ENCODE measurements at regions not wholly inside any gene's neighbourhood (a gene's known extent, or its start where the extent isn't known, plus 50 kb on each side); places are given as distances from the start of the nearest gene placed in this dataset.

DNA sequence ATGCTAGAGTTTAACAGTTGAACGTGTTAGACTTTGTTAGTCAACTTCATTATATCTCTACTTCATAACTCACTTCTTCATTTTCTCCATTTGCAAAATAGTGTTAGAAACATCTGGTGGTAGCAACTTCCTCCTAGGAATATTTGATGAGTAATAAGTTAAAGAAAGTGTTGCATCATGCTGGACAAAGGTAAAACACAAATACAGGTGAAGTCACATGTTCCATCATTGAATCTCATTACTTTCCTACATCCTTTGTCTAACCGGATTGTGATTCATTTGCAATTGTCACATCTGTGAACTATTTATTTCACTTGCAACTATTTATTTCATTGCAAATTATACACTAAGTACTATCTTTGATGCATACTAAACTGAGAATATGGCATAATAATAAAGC, 186.5 kb downstream of the TUSC7 start:
- TF ChIP-seq, protein P1, sequence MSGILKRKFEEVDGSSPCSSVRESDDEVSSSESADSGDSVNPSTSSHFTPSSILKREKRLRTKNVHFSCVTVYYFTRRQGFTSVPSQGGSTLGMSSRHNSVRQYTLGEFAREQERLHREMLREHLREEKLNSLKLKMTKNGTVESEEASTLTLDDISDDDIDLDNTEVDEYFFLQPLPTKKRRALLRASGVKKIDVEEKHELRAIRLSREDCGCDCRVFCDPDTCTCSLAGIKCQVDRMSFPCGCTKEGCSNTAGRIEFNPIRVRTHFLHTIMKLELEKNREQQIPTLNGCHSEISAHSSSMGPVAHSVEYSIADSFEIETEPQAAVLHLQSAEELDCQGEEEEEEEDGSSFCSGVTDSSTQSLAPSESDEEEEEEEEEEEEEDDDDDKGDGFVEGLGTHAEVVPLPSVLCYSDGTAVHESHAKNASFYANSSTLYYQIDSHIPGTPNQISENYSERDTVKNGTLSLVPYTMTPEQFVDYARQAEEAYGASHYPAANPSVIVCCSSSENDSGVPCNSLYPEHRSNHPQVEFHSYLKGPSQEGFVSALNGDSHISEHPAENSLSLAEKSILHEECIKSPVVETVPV (CRISPR knock-in tag; IDR thresholded peaks at IDR 0.05), result no peak
- TF ChIP-seq ZNF8 (CRISPR knock-in tag; IDR thresholded peaks at IDR 0.05) (no peak), BACH2 (CRISPR knock-in tag; IDR thresholded peaks at IDR 0.05; ENCODE audit: borderline replicate concordance) (no peak), ZFP30 (CRISPR knock-in tag; IDR thresholded peaks at IDR 0.05) (no peak), RARB (CRISPR knock-in tag; IDR thresholded peaks at IDR 0.05) (no peak), ZNF565 (CRISPR knock-in tag; conservative IDR thresholded peaks at IDR 0.05; ENCODE audit: low read depth) (no peak), ZC3H10 (CRISPR knock-in tag; IDR thresholded peaks at IDR 0.05) (no peak)

DNA sequence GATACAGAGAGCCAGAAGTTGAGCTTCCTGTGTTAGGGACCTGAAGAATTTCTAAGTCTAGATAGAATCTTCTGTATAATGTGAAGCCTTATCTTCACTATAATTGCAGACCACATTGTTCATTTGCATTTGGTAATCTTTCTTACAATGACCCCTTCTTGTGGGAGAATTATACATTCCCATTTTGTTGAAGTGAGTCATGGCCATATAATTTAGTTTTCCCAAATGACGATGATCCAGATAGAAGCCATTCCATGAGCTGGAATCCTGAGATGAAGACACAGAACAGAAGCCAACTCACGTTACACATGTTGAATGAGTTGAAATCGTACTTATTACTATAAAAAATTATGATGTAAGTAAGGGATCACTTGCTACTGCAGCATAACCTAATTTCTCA, 187.8 kb downstream of the TUSC7 start:
- ATAC-seq, result no peak
- no peak for TF ChIP-seq TCF4 (CRISPR knock-in tag; IDR thresholded peaks at IDR 0.05; ENCODE audit: borderline replicate concordance)
- TF ChIP-seq GLIS3 (CRISPR knock-in tag; IDR thresholded peaks at IDR 0.05), result 0 out of 2 replicates have a peak, but pooled peaks have one; percentile 61
- peak; percentile 91; the same call in 1 of the 2 replicates for TF ChIP-seq SNAI2 (CRISPR knock-in tag; IDR thresholded peaks at IDR 0.05)
- TF ChIP-seq ISL1 (CRISPR knock-in tag; IDR thresholded peaks at IDR 0.05), result peak; percentile 73
- no peak for TF ChIP-seq RARB (CRISPR knock-in tag; IDR thresholded peaks at IDR 0.05)
- TF ChIP-seq, protein P2, sequence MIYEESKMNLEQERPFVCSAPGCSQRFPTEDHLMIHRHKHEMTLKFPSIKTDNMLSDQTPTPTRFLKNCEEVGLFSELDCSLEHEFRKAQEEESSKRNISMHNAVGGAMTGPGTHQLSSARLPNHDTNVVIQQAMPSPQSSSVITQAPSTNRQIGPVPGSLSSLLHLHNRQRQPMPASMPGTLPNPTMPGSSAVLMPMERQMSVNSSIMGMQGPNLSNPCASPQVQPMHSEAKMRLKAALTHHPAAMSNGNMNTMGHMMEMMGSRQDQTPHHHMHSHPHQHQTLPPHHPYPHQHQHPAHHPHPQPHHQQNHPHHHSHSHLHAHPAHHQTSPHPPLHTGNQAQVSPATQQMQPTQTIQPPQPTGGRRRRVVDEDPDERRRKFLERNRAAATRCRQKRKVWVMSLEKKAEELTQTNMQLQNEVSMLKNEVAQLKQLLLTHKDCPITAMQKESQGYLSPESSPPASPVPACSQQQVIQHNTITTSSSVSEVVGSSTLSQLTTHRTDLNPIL (CRISPR knock-in tag; IDR thresholded peaks at IDR 0.05; ENCODE audit: low read depth), result peak; percentile 30; the same call in 1 of the 2 replicates
- TF ChIP-seq TOX (CRISPR knock-in tag; IDR thresholded peaks at IDR 0.05; ENCODE audit: borderline replicate concordance), result no peak
- peak; percentile 34; the same call in 1 of the 2 replicates for TF ChIP-seq ZC3H10 (CRISPR knock-in tag; IDR thresholded peaks at IDR 0.05)
- TF ChIP-seq, protein P3, sequence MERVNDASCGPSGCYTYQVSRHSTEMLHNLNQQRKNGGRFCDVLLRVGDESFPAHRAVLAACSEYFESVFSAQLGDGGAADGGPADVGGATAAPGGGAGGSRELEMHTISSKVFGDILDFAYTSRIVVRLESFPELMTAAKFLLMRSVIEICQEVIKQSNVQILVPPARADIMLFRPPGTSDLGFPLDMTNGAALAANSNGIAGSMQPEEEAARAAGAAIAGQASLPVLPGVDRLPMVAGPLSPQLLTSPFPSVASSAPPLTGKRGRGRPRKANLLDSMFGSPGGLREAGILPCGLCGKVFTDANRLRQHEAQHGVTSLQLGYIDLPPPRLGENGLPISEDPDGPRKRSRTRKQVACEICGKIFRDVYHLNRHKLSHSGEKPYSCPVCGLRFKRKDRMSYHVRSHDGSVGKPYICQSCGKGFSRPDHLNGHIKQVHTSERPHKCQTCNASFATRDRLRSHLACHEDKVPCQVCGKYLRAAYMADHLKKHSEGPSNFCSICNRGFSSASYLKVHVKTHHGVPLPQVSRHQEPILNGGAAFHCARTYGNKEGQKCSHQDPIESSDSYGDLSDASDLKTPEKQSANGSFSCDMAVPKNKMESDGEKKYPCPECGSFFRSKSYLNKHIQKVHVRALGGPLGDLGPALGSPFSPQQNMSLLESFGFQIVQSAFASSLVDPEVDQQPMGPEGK (CRISPR knock-in tag; IDR thresholded peaks at IDR 0.05; ENCODE audit: borderline replicate concordance), result peak; percentile 46; the same call in 1 of the 2 replicates
- peak; percentile 74; the same call in 1 of the 2 replicates for TF ChIP-seq ZFP3 (CRISPR knock-in tag; IDR thresholded peaks at IDR 0.05)
- TF ChIP-seq CSDC2 (CRISPR knock-in tag; IDR thresholded peaks at IDR 0.05), result peak; percentile 84

More for the DNA sequence above, 186.5 kb downstream of the TUSC7 start:
- no peak for ATAC-seq

DNA sequence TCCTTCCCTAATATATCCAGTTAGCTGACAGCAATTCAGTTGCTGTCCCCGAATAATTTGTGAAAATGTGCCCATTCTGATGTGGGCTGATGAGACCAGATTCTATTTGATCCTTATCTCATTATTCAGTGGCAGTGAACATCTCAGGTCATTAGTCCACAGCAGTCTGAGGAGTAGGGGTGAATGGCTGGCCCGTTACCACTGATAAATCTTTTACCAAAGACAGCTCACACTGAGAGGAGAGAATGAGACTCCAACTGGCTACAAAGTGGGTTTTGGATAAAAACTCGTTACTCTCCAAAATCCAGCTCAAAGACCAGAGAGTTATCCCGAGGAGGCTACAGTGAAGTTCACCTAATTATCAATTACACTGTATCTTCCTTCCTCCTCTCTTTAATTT, 189.7 kb downstream of the TUSC7 start:
- TF ChIP-seq ZFP3 (CRISPR knock-in tag; IDR thresholded peaks at IDR 0.05) (no peak), TCF4 (CRISPR knock-in tag; IDR thresholded peaks at IDR 0.05; ENCODE audit: borderline replicate concordance) (no peak), SNAI2 (CRISPR knock-in tag; IDR thresholded peaks at IDR 0.05) (no peak), ZC3H10 (CRISPR knock-in tag; IDR thresholded peaks at IDR 0.05) (no peak), CSDC2 (CRISPR knock-in tag; IDR thresholded peaks at IDR 0.05) (no peak), ARNTL (CRISPR knock-in tag; IDR thresholded peaks at IDR 0.05; ENCODE audit: borderline replicate concordance, low read depth) (no peak), ZFP30 (CRISPR knock-in tag; IDR thresholded peaks at IDR 0.05) (no peak), ZNF565 (CRISPR knock-in tag; conservative IDR thresholded peaks at IDR 0.05; ENCODE audit: low read depth) (no peak), GLIS3 (CRISPR knock-in tag; IDR thresholded peaks at IDR 0.05) (no peak), RARB (CRISPR knock-in tag; IDR thresholded peaks at IDR 0.05) (no peak)
- TF ChIP-seq, protein P1 (CRISPR knock-in tag; IDR thresholded peaks at IDR 0.05), result no peak
- ATAC-seq, result no peak

DNA sequence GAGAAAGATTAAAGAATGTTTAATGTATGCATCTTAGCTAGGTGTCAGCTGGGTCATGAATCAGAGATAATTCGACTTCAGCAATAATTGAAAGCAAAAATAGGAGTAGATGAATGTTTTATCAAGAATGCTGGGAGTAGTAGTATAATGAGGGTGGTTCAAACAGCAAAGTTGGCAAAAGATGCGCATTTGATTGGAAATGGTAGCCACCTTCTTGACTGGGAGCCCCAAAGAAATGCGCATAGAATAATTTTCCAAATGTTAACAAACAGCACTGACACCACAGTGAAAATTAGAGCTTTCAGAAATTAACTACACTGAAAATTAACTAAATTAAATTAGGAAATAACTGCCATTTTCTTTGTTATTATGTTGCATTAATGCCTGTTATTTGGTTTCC, 195.8 kb downstream of the TUSC7 start:
- no peak for ATAC-seq
- TF ChIP-seq ESRRG (CRISPR knock-in tag; IDR thresholded peaks at IDR 0.05) (no peak), OSR1 (CRISPR knock-in tag; IDR thresholded peaks at IDR 0.05) (no peak), ZNF565 (CRISPR knock-in tag; conservative IDR thresholded peaks at IDR 0.05; ENCODE audit: low read depth) (no peak), ZC3H10 (CRISPR knock-in tag; IDR thresholded peaks at IDR 0.05) (no peak), ISL1 (CRISPR knock-in tag; IDR thresholded peaks at IDR 0.05) (no peak), GLIS3 (CRISPR knock-in tag; IDR thresholded peaks at IDR 0.05) (no peak), ARNTL (CRISPR knock-in tag; IDR thresholded peaks at IDR 0.05; ENCODE audit: borderline replicate concordance, low read depth) (no peak), RARB (CRISPR knock-in tag; IDR thresholded peaks at IDR 0.05) (no peak), ZFP3 (CRISPR knock-in tag; IDR thresholded peaks at IDR 0.05) (no peak), CSDC2 (CRISPR knock-in tag; IDR thresholded peaks at IDR 0.05) (no peak), BACH2 (CRISPR knock-in tag; IDR thresholded peaks at IDR 0.05; ENCODE audit: borderline replicate concordance) (no peak), SNAI2 (CRISPR knock-in tag; IDR thresholded peaks at IDR 0.05) (no peak)
- TF ChIP-seq, protein P2 (CRISPR knock-in tag; IDR thresholded peaks at IDR 0.05; ENCODE audit: low read depth), result no peak
- TF ChIP-seq, protein P4, sequence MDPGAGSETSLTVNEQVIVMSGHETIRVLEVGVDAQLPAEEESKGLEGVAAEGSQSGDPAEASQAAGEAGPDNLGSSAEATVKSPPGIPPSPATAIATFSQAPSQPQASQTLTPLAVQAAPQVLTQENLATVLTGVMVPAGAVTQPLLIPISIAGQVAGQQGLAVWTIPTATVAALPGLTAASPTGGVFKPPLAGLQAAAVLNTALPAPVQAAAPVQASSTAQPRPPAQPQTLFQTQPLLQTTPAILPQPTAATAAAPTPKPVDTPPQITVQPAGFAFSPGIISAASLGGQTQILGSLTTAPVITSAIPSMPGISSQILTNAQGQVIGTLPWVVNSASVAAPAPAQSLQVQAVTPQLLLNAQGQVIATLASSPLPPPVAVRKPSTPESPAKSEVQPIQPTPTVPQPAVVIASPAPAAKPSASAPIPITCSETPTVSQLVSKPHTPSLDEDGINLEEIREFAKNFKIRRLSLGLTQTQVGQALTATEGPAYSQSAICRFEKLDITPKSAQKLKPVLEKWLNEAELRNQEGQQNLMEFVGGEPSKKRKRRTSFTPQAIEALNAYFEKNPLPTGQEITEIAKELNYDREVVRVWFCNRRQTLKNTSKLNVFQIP (CRISPR knock-in tag; IDR thresholded peaks at IDR 0.05; ENCODE audit: borderline replicate concordance, low read depth), result no peak
- TF ChIP-seq, protein P1 (CRISPR knock-in tag; IDR thresholded peaks at IDR 0.05), result no peak
- TF ChIP-seq, protein P3 (CRISPR knock-in tag; IDR thresholded peaks at IDR 0.05; ENCODE audit: borderline replicate concordance), result no peak

All from SK-N-SH treated with all-trans-retinoic acid at 6 μM for 48 hours (cell line).